ENCODE measurements at regions not wholly inside any gene's neighbourhood (a gene's known extent, or its start where the extent isn't known, plus 50 kb on each side); places are given as distances from the start of the nearest gene placed in this dataset.

DNA sequence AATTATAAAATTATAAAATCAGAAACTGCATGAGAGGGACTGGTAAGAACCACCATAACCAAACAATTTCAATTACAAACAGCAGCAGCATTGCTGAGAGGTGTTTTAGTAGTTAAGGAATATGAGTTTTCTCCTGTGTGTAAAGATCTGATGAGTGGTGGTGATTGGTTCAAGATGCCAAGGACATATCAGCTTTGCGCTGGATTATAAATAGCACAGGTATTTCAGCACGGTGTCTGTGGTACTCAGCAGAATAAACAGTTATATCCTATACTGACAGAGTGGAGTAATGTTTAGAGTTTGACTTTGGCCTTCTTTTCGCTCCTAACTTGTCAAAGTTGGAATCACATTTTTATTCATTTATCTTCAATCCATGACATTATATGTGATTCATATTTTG is 501.0 kb downstream of the CDH26 start:
- H3K4me1 ChIP-seq (ENCODE audit: control insufficient read depth, insufficient read depth, low read length) = no peaks in the 10 kb centered on the region
- no peaks in the 10 kb centered on the region for H3K9me3 ChIP-seq (ENCODE audit: control insufficient read depth, low read length)
- no peak overlapping the region for H3K27ac ChIP-seq (ENCODE audit: low read depth, low read length)
- H3K27ac Mint-ChIP-seq = no peak overlapping the region
- peaks cover 2% of the 10 kb centered on the region for H3K9me3 Mint-ChIP-seq
- H3K36me3 ChIP-seq (ENCODE audit: control insufficient read depth, insufficient read depth, low read length) = no peaks in the 10 kb centered on the region
- H3K4me3 Mint-ChIP-seq = no peak overlapping the region
- peaks cover 4% of the 10 kb centered on the region for H3K27me3 Mint-ChIP-seq (ENCODE audit: insufficient read depth)
- 95 to 100% methylated on average over 1 to 2 of the region's 3 CpGs for WGBS, 2 experiments (ENCODE audit: insufficient coverage in 1 of 2, insufficient read length in 1 of 2)
- no peak overlapping the region for H3K9ac ChIP-seq (ENCODE audit: extremely low read depth, low read length, poor library complexity, severe bottlenecking)
- no peak for DNase-seq
- H3K4me1 Mint-ChIP-seq = no peaks in the 10 kb centered on the region
- H3K36me3 Mint-ChIP-seq (ENCODE audit: low read depth) = no peaks in the 10 kb centered on the region
- TF ChIP-seq, protein P1, sequence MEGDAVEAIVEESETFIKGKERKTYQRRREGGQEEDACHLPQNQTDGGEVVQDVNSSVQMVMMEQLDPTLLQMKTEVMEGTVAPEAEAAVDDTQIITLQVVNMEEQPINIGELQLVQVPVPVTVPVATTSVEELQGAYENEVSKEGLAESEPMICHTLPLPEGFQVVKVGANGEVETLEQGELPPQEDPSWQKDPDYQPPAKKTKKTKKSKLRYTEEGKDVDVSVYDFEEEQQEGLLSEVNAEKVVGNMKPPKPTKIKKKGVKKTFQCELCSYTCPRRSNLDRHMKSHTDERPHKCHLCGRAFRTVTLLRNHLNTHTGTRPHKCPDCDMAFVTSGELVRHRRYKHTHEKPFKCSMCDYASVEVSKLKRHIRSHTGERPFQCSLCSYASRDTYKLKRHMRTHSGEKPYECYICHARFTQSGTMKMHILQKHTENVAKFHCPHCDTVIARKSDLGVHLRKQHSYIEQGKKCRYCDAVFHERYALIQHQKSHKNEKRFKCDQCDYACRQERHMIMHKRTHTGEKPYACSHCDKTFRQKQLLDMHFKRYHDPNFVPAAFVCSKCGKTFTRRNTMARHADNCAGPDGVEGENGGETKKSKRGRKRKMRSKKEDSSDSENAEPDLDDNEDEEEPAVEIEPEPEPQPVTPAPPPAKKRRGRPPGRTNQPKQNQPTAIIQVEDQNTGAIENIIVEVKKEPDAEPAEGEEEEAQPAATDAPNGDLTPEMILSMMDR (conservative IDR thresholded peaks at IDR 0.05) = no peak
- no peaks in the 10 kb centered on the region for H3K27me3 ChIP-seq (ENCODE audit: control insufficient read depth, insufficient read depth, low read length, poor library complexity, severe bottlenecking)
- H3K4me3 ChIP-seq (ENCODE audit: low read length) = no peak overlapping the region

DNA sequence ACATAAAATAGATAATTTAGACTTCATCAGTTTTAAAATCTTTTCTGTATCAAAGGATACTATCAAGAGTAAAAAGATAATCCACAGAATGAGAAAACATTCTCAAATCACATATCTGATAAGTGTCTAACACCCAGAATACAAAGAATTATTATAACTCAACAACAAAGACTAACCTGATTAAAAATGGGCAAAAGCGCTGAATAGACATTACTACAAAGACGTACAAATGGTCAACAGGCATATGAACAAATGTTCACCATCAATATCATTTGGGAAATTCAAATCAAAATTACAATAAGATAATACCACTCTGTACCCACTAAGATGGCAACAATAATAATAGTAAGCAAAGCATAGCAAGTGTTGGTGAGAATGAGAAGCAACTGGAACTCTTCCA is 503.8 kb downstream of the CDH26 start:
- H3K27ac ChIP-seq (ENCODE audit: low read depth, low read length) = no peak overlapping the region
- Mint-ChIP-seq H3K4me3 (no peak overlapping the region), H3K36me3 (ENCODE audit: low read depth) (no peaks in the 10 kb centered on the region), H3K27ac (no peak overlapping the region), H3K9me3 (peaks cover 2% of the 10 kb centered on the region), H3K27me3 (ENCODE audit: insufficient read depth) (peaks cover 4% of the 10 kb centered on the region), H3K4me1 (no peaks in the 10 kb centered on the region)
- no peak overlapping the region for H3K4me3 ChIP-seq (ENCODE audit: low read length)
- H3K4me1 ChIP-seq (ENCODE audit: control insufficient read depth, insufficient read depth, low read length) = no peaks in the 10 kb centered on the region
- no peaks in the 10 kb centered on the region for H3K27me3 ChIP-seq (ENCODE audit: control insufficient read depth, insufficient read depth, low read length, poor library complexity, severe bottlenecking)
- TF ChIP-seq, protein P1 (conservative IDR thresholded peaks at IDR 0.05) = no peak
- H3K9ac ChIP-seq (ENCODE audit: extremely low read depth, low read length, poor library complexity, severe bottlenecking) = no peak overlapping the region
- DNase-seq = no peak
- H3K36me3 ChIP-seq (ENCODE audit: control insufficient read depth, insufficient read depth, low read length) = no peaks in the 10 kb centered on the region
- 98% methylated on average over 2 of the region's 2 CpGs; no CpG with 5 or more reads in 1 of the 2 experiments for WGBS, 2 experiments (ENCODE audit: insufficient coverage in 1 of 2, insufficient read length in 1 of 2)
- no peaks in the 10 kb centered on the region for H3K9me3 ChIP-seq (ENCODE audit: control insufficient read depth, low read length)

DNA sequence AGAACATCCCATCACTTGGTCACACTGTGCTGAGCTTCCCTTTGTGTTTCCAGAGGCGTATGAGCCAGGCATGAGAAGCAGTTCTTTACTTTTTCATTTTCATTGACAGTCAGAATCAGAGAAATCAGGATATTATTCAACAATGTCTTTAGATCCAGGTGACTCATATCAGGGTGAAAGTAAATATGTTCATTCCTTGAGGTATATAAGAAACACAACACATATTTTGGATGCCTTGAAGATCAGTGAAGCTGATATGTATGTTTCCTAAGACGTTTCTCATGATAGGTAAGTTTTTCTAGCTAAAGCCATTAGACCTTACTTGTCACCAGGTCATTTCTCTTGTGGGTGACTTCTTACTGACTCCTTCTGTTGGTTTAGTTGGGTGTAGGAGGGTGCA is 505.6 kb downstream of the CDH26 start:
- Histone ChIP-seq H3K4me3 (ENCODE audit: low read length) (no peak overlapping the region), H3K27me3 (ENCODE audit: control insufficient read depth, insufficient read depth, low read length, poor library complexity, severe bottlenecking) (no peaks in the 10 kb centered on the region), H3K9ac (ENCODE audit: extremely low read depth, low read length, poor library complexity, severe bottlenecking) (no peak overlapping the region), H3K4me1 (ENCODE audit: control insufficient read depth, insufficient read depth, low read length) (no peaks in the 10 kb centered on the region), H3K27ac (ENCODE audit: low read depth, low read length) (no peak overlapping the region), H3K9me3 (ENCODE audit: control insufficient read depth, low read length) (no peaks in the 10 kb centered on the region), H3K36me3 (ENCODE audit: control insufficient read depth, insufficient read depth, low read length) (no peaks in the 10 kb centered on the region)
- TF ChIP-seq, protein P1 (conservative IDR thresholded peaks at IDR 0.05) = no peak
- Mint-ChIP-seq H3K27me3 (ENCODE audit: insufficient read depth) (peaks cover 4% of the 10 kb centered on the region), H3K4me1 (peaks cover 9% of the 10 kb centered on the region), H3K9me3 (peaks cover 2% of the 10 kb centered on the region), H3K36me3 (ENCODE audit: low read depth) (no peaks in the 10 kb centered on the region), H3K4me3 (no peak overlapping the region), H3K27ac (no peak overlapping the region)
- no peak for DNase-seq
- 84 to 100% methylated on average over 1 to 2 of the region's 2 CpGs for WGBS, 2 experiments (ENCODE audit: insufficient coverage in 1 of 2, insufficient read length in 1 of 2)

All from endodermal cell (in vitro differentiated cells).